ENCODE measurements at regions not wholly inside any gene's neighbourhood (a gene's known extent, or its start where the extent isn't known, plus 50 kb on each side); places are given as distances from the start of the nearest gene placed in this dataset.

GRCh38 chr22:23375031-23375827 lies 194.9 kb downstream of the BCR start:
- Histone ChIP-seq H3K9me3 (no peaks in the 10 kb centered on the region), H3K27me3 (no peaks in the 10 kb centered on the region), H3K27ac (no peak overlapping the region), H3K36me3 (no peaks in the 10 kb centered on the region), H3K4me1 (no peaks in the 10 kb centered on the region), H3K4me3 (no peak overlapping the region)
- WGBS (ENCODE audit: insufficient coverage, low coverage, low lambda C conversion rate, missing lambda C conversion rate), result 40% methylated on average over 7 of the region's 14 CpGs
- TF ChIP-seq POLR2A (IDR thresholded peaks at IDR 0.05) (no peak), CTCF (IDR thresholded peaks at IDR 0.05) (no peak)
- ATAC-seq (peak; percentile 43 to 88 (median 55)), DNase-seq (no peak)
- intact Hi-C loops (cut with DNase I), result no loop called here

- Histone ChIP-seq H3K4me1 (no peaks in the 10 kb centered on the region), H3K36me3 (no peaks in the 10 kb centered on the region), H3K9me3 (no peaks in the 10 kb centered on the region), H3K4me3 (no peak overlapping the region), H3K27me3 (no peaks in the 10 kb centered on the region), H3K27ac (no peak overlapping the region)
- 60% methylated on average over 4 of the region's 9 CpGs for WGBS (ENCODE audit: insufficient coverage, low coverage, low lambda C conversion rate, missing lambda C conversion rate)
- TF ChIP-seq CTCF (IDR thresholded peaks at IDR 0.05), result no peak
- no peak for TF ChIP-seq POLR2A (IDR thresholded peaks at IDR 0.05)
- intact Hi-C loops (cut with DNase I), result no loop called here
- peak in 1 of 3 donors; percentile 21 for DNase-seq
- no peak for ATAC-seq
Measured at GRCh38 chr22:23373601-23374000, 193.3 kb downstream of the BCR start.

- Histone ChIP-seq H3K9me3 (no peaks in the 10 kb centered on the region), H3K27ac (no peak overlapping the region), H3K27me3 (no peaks in the 10 kb centered on the region), H3K4me3 (no peak overlapping the region), H3K36me3 (no peaks in the 10 kb centered on the region), H3K4me1 (no peaks in the 10 kb centered on the region)
- no peak for ATAC-seq
- intact Hi-C loops (cut with DNase I), result no loop called here
- WGBS (ENCODE audit: insufficient coverage, low coverage, low lambda C conversion rate, missing lambda C conversion rate), result 64% methylated on average over 5 of the region's 8 CpGs
- no peak for DNase-seq
- TF ChIP-seq CTCF (IDR thresholded peaks at IDR 0.05) (no peak), POLR2A (IDR thresholded peaks at IDR 0.05) (no peak)
Measured at GRCh38 chr22:23370251-23370650, 189.9 kb downstream of the BCR start.

- TF ChIP-seq CTCF (IDR thresholded peaks at IDR 0.05), result no peak
- TF ChIP-seq POLR2A (IDR thresholded peaks at IDR 0.05), result no peak
- Histone ChIP-seq H3K36me3 (no peaks in the 10 kb centered on the region), H3K27ac (no peak overlapping the region), H3K4me3 (no peak overlapping the region), H3K27me3 (no peaks in the 10 kb centered on the region), H3K4me1 (no peaks in the 10 kb centered on the region), H3K9me3 (no peaks in the 10 kb centered on the region)
- ATAC-seq (no peak), DNase-seq (no peak)
- intact Hi-C loops (cut with DNase I), result no loop called here
- 81% methylated on average over 4 of the region's 5 CpGs for WGBS (ENCODE audit: insufficient coverage, low coverage, low lambda C conversion rate, missing lambda C conversion rate)
Measured at GRCh38 chr22:23369054-23369685, 188.9 kb downstream of the BCR start.

Data from right lobe of liver (tissue), 6 donors.